Astrocyte of the cerebellum (primary cell): ENCODE measurements at regions not wholly inside any gene's neighbourhood (a gene's known extent, or its start where the extent isn't known, plus 50 kb on each side); places are given as distances from the start of the nearest gene placed in this dataset.
A peak's percentile ranks its signal among the peaks of the same experiment; 100 is the strongest.

Experiments used
- DNase-seq: peaks from one replicate; pipeline ENCODE4 v3.0.0-alpha.2; 2011; ENCODE audit warnings: low read depth
- H3K4me3 ChIP-seq: 2 replicates; pipeline ENCODE4 v1.5.1; 2011; ENCODE audit warnings: mild to moderate bottlenecking, low read depth, low read length, moderate library complexity
- in situ Hi-C: cut with HindIII; loops from 2 replicates; pipeline ENCODE4 v1.10.0; 2017; ENCODE audit warnings: low sequenced_read_pairs
- TF ChIP-seq, protein P1 (sequence below): IDR thresholded peaks from 2 replicates; pipeline ENCODE4 v1.5.1; 2012; ENCODE audit warnings: low read length, low read depth, moderate library complexity, mild to moderate bottlenecking; ENCODE audit errors: missing control alignments

DNA sequence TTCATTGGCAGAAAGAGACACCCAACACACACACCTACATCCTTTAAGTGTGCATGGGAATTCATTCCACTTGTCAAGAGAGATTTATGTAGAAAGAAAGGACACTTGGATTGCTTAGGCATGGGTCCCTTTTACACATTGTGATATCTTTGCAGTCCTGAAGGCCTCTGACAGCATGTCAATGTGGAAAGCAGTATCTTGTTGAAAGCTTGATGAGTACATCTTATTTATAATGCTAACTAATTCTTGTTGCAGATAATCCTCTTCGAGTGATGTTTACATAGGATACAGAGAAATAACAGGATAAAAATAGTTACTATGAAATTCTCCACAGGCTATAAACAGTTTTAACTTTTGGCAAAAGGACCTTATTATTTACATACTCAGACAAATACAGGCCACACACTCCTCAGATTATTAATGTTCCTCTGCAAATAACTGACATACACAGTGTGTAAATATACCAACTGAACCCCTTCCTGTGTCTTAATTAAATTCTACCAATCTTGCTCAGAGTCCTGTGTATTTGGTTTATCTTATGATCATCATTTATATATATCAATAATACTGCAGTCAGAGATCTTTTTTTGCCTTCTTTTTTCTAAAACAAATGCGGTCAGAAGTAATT lies 111.8 kb upstream of the DIO2 start:
- H3K4me3 ChIP-seq: no peak overlapping the region
- in situ Hi-C loops: no loop called here
- TF ChIP-seq, protein P1, sequence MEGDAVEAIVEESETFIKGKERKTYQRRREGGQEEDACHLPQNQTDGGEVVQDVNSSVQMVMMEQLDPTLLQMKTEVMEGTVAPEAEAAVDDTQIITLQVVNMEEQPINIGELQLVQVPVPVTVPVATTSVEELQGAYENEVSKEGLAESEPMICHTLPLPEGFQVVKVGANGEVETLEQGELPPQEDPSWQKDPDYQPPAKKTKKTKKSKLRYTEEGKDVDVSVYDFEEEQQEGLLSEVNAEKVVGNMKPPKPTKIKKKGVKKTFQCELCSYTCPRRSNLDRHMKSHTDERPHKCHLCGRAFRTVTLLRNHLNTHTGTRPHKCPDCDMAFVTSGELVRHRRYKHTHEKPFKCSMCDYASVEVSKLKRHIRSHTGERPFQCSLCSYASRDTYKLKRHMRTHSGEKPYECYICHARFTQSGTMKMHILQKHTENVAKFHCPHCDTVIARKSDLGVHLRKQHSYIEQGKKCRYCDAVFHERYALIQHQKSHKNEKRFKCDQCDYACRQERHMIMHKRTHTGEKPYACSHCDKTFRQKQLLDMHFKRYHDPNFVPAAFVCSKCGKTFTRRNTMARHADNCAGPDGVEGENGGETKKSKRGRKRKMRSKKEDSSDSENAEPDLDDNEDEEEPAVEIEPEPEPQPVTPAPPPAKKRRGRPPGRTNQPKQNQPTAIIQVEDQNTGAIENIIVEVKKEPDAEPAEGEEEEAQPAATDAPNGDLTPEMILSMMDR: no peak
- no peak for DNase-seq

DNA sequence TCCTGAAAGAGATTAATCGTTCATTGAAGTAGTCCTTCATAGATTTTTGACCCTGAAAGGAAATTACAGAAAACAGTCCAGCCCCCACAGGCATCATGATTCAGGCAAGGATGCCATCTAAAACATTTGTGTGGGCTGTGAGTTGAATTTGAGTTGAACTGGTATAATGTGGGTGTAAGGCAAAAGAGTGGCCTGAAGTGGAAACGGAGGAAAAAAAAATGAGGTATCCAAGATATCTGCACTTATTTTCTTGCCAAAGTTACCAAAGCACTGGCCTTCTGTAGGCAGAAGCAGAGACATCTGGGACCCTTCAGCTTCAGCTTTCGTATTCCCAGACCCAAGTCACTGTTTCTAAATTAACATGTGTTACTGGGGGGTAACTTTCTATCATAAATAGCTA lies 105.1 kb upstream of the DIO2 start:
- DNase-seq: no peak
- TF ChIP-seq, protein P1: no peak
- in situ Hi-C loops: no loop called here
- no peak overlapping the region for H3K4me3 ChIP-seq

DNA sequence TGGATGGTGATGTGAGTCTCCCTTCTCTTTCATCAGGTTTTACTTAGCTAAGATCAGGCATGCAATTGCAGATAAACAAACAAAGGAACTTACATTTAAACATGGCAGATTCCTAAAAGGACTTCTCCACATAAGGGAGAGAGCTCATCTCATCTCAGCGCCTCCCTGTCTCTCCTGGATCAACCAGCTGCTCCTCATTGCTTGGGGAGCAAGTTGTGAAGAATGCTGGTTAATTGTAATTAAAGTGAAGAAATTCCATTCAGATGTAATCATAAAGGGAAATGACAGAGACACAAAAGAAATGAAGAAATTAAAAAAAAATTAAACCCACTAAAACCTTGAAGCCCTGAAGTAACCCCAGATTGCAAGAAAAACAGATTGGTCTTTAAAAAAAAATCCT lies 104.4 kb upstream of the DIO2 start:
- in situ Hi-C loops: no loop called here
- peak; percentile 6 for DNase-seq
- no peak overlapping the region for H3K4me3 ChIP-seq
- TF ChIP-seq, protein P1: no peak

DNA sequence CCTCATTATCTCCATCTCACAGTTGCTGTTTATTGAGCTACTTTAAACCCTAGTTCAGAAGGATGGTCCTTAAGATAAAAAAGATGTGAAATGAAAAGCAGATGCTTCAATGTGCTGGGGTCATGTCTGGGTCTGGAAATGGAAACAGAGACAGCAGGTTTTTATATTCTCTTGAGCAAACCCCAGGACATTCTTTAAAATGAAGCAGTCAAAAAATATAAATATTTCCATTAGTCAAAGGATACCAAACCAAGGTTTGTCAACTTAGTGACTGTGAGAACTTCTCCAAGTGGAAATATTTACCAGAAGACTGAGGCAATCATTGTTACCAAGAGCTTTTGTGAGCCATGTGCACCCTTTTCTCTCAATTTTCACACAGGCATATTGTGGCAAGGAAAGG lies 102.5 kb upstream of the DIO2 start:
- no peak overlapping the region for H3K4me3 ChIP-seq
- in situ Hi-C loops: no loop called here
- no peak for DNase-seq
- TF ChIP-seq, protein P1: no peak

DNA sequence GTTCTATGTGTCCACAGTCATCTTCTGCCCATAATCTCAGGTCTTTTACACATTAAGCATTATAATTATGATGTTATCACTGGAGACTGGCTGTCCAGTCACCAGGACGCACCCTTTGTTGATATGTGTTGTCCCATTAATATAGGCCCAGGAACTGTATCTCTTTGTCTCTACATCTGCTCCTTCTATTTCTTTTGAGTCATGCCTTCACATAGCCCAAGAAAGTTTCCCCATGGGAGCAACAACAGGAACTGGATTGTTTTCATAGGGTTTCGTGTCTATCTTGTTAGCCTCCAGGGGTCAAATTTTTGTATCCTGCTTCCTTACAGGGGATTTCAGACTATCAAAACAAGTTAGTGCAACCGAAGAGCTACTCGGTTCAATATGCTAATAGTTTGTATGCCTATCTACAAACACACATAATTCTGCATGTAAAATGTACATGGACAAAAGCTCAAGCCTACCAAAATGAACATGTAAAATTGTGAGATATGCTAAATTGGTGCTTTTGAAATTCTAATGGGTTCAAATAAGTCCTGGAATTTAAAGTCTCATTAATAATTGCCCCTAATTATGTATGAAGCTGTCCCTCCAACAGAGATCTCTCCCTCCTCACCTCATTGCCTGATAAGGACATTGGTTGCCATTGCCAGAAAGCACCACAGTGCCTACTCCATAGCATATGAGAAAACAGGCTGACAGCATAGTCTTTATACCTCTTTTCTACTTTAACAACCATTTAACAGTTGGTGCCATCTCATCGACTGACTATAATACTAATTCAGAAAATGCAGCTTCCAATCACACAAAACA lies 99.8 kb upstream of the DIO2 start:
- TF ChIP-seq, protein P1: no peak
- no peak overlapping the region for H3K4me3 ChIP-seq
- in situ Hi-C loops: no loop called here
- no peak for DNase-seq

DNA sequence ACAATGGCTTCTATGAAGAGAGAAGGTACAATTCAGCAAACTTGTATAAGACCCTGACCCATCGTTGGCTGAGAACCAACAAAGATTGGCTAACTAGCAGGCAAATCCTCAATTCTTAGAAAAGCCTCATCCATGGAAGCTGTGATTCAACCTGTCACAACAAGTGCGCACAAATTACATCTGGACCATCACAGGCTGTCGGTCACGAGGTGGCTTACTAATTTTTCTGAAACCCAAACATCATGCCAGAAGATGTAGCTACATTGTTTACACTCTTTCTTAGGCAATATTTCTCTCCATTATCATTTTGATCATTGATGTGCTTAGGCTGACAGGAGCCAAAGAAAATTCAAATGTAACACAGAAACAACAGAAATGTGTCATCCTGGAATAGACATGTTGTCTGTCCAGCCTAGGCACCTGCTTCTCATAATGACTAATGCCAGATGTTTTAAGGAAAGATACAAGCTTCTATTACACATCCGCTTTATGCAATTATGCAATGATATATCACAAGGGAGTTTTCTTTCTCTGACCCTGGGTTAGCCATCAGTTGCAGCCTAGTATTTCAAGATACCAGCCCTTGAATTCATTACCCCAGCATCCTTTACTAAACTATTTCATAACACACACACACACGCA lies 92.9 kb upstream of the DIO2 start:
- in situ Hi-C loops: no loop called here
- H3K4me3 ChIP-seq: no peak overlapping the region
- no peak for DNase-seq
- TF ChIP-seq, protein P1: no peak
